OCI-LY7 (cell line): ENCODE measurements at regions not wholly inside any gene's neighbourhood (a gene's known extent, or its start where the extent isn't known, plus 50 kb on each side); places are given as distances from the start of the nearest gene placed in this dataset.

ENCODE experiments used
- EZH2phosphoT487 ChIP-seq: fragments of 200-600 bp; sonication (generic); IDR thresholded peaks from 2 replicates; pipeline ENCODE4 v1.6.1; 2018; ENCODE audit warnings: low read depth, borderline replicate concordance, mild to moderate bottlenecking, mixed run types, antibody characterized with exemption, low read length, moderate library complexity, mixed read lengths
- TF ChIP-seq, protein P1 (sequence below): fragments of 200-600 bp; sonication (generic); conservative IDR thresholded peaks from 2 replicates; pipeline ENCODE4 v1.5.1; 2014; ENCODE audit warnings: mild to moderate bottlenecking, antibody characterized with exemption, low read length, moderate library complexity, mixed read lengths

DNA sequence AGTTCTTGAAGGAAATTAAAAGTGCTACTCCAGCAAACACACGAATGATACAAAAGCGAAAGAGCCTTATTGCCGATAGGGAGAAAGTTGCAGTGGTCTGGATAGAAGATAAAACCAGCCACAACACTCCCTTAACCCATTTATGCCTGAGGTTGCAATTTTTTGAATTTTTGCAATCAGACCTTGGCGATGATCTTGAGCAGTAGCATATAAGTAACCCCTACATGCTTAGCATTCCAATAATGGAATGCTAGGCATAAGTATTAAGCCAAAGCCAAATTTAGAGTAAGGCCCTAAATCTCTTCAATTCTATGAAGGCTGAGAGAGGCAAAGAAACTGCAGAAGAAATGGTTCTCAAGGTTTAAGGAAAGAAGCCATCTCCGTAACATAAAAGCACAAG, 153.5 kb downstream of the SLC28A3 start:
- TF ChIP-seq, protein P1, sequence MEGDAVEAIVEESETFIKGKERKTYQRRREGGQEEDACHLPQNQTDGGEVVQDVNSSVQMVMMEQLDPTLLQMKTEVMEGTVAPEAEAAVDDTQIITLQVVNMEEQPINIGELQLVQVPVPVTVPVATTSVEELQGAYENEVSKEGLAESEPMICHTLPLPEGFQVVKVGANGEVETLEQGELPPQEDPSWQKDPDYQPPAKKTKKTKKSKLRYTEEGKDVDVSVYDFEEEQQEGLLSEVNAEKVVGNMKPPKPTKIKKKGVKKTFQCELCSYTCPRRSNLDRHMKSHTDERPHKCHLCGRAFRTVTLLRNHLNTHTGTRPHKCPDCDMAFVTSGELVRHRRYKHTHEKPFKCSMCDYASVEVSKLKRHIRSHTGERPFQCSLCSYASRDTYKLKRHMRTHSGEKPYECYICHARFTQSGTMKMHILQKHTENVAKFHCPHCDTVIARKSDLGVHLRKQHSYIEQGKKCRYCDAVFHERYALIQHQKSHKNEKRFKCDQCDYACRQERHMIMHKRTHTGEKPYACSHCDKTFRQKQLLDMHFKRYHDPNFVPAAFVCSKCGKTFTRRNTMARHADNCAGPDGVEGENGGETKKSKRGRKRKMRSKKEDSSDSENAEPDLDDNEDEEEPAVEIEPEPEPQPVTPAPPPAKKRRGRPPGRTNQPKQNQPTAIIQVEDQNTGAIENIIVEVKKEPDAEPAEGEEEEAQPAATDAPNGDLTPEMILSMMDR: no peak
- TF ChIP-seq EZH2phosphoT487: no peak
